NCI-H524 (cell line): ENCODE measurements at regions not wholly inside any gene's neighbourhood (a gene's known extent, or its start where the extent isn't known, plus 50 kb on each side); places are given as distances from the start of the nearest gene placed in this dataset.

Experiments
- DNase-seq, 2 experiments: peaks; one replicate each; lab custom pipeline; 2025; lab: John Stamatoyannopoulos, UW

- no peak for DNase-seq
Measured at GRCh38 chr1:8084913-8085312, 58.8 kb upstream of the ERRFI1 start.

GRCh38 chr1:8083739-8084484 lies 57.8 kb upstream of the ERRFI1 start:
- DNase-seq: no peak

GRCh38 chr1:8082945-8083344 lies 56.8 kb upstream of the ERRFI1 start:
- DNase-seq: no peak

- DNase-seq: no peak
Measured at GRCh38 chr1:8078176-8078671, 52.1 kb upstream of the ERRFI1 start.

DNA sequence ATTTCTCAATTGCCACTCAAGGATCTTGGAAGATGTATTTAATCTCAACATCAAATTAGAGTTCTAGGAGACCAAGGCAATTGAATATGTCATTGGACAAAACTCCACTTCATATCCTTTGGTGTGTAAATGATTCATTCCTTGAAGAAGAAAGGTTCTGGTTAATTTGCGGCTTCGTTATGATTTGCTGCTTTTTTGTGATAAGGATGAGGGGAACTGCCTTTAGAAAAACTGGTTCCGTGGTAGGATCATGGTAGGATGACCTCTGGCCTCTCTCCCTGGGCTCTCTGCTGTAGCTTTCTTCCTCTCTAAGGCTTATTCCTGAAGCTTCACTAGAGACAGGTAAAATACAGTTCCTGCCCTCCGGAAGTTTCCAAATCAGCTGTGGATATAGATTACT lies 51.5 kb upstream of the ERRFI1 start:
- DNase-seq: no peak

DNA sequence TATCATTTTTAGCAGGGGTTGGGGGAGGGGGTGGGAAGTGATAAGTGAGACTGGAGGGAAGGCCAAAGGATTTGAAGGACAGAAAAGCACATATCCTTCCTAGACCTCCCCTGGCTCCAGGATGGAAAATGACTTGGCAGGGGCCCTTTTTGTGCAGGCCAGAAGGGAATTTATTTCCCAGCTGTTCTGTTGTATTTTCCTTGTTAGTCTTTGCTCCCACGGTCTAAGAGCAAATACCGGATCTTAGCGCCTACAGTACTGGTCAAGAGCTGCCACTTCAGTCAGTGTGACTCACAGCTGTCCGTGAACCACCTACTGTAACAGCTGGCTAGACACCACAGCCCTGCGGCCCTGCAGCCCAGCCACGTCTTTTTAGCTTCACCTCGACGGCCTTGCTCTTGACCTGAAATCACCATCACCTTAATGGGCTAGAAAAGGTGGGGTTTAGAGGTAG lies 51.0 kb upstream of the ERRFI1 start:
- DNase-seq: peak in 1 of 2 experiments; percentile 3

DNA sequence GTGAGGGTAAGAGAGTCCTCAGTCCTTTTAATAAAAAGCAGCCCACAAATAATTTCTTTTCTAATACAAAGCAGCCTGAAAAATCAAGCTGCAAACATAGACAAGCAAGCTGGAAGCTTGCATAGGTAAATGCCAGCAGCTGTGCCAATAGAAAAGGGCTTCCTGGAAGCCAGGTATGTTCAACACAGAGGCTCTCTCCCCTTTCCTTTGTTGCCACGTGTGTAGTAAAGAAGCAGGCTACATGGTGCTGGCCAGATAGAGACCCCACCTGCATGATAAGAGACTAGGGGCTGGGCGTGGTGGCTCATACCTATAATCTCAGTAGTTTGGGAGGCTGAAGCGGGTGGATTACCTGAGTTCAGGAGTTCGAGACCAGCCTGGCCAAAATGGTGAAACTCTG lies 50.1 kb upstream of the ERRFI1 start:
- DNase-seq: no peak
